SU-DHL-6 (cell line): ENCODE measurements at regions not wholly inside any gene's neighbourhood (a gene's known extent, or its start where the extent isn't known, plus 50 kb on each side); places are given as distances from the start of the nearest gene placed in this dataset.

ENCODE experiments used
- H2AFZ ChIP-seq: fragments of 200-600 bp; sonication (generic); 2 replicates; pipeline ENCODE4 v1.6.1; 2014; ENCODE audit warnings: low read depth, mild to moderate bottlenecking, moderate library complexity, mixed read lengths, antibody characterized with exemption, low read length; ENCODE audit not compliant: severe bottlenecking
- H3F3A ChIP-seq: fragments of 200-600 bp; shearing (Covaris generic); 2 replicates; pipeline ENCODE4 v1.6.0; 2016; ENCODE audit warnings: antibody characterized with exemption, mild to moderate bottlenecking; ENCODE audit not compliant: insufficient read depth
- H3K27ac ChIP-seq: fragments of 200-600 bp; sonication (generic); 2 replicates; pipeline ENCODE4 v1.5.1; 2016; ENCODE audit warnings: low read depth, mild to moderate bottlenecking, low read length, moderate library complexity, mixed read lengths
- H3K27me3 ChIP-seq: fragments of 200-600 bp; sonication (generic), shearing (Covaris generic); 2 replicates; pipeline ENCODE4 v1.6.0; 2014; ENCODE audit warnings: mild to moderate bottlenecking, low read length
- H3K36me3 ChIP-seq: fragments of 200-600 bp; sonication (generic); 2 replicates; pipeline ENCODE4 v1.6.1; 2014; ENCODE audit warnings: mild to moderate bottlenecking, low read length, mixed read lengths
- H3K4me2 ChIP-seq: fragments of 300-600, 200-600 bp; shearing (Covaris generic), sonication (generic); 2 replicates; pipeline ENCODE4 v1.6.0; 2014; ENCODE audit warnings: low read length, low read depth, mild to moderate bottlenecking; ENCODE audit not compliant: poor library complexity, severe bottlenecking
- H3K4me3 ChIP-seq: fragments of 200-600 bp; sonication (generic); 2 replicates; pipeline ENCODE4 v1.5.1; 2014; ENCODE audit warnings: antibody characterized with exemption, low read length, mild to moderate bottlenecking, mixed read lengths; ENCODE audit not compliant: insufficient read depth, poor library complexity, severe bottlenecking
- H3K79me2 ChIP-seq: fragments of 200-600 bp; sonication (generic); 2 replicates; pipeline ENCODE4 v1.6.1; 2014; ENCODE audit warnings: mild to moderate bottlenecking, low read length, moderate library complexity; ENCODE audit not compliant: insufficient read depth
- H3K9ac ChIP-seq: fragments of 200-600 bp; sonication (generic); 2 replicates; pipeline ENCODE4 v1.7.0; 2014; ENCODE audit warnings: mild to moderate bottlenecking, low read length
- H3K9me2 ChIP-seq: fragments of 200-600 bp; sonication (generic); replicated peaks from 2 replicates; pipeline ENCODE4 v1.6.1; 2014; ENCODE audit warnings: low read length; ENCODE audit not compliant: insufficient read depth
- H3K9me3 ChIP-seq: fragments of 200-600 bp; sonication (generic); 2 replicates; pipeline ENCODE4 v1.6.1; 2014; ENCODE audit warnings: low read length, mixed read lengths; ENCODE audit not compliant: insufficient read depth
- H4K20me1 ChIP-seq: fragments of 200-600 bp; sonication (generic); 2 replicates; pipeline ENCODE4 v1.6.1; 2014; ENCODE audit warnings: low read depth, mild to moderate bottlenecking, antibody characterized with exemption, low read length, moderate library complexity, mixed read lengths
- CTCF ChIP-seq: fragments of 200-600 bp; sonication (generic); IDR thresholded peaks from one replicate; pipeline ENCODE4 v1.5.1; 2017; ENCODE audit warnings: antibody characterized with exemption, mild to moderate bottlenecking, low read length, moderate library complexity; ENCODE audit not compliant: insufficient read depth, poor library complexity, severe bottlenecking
- EZH2phosphoT487 ChIP-seq: fragments of 200-600 bp; sonication (generic), shearing (Covaris generic); conservative IDR thresholded peaks from 2 replicates; pipeline ENCODE4 v1.6.1; 2018; ENCODE audit warnings: mild to moderate bottlenecking, antibody characterized with exemption, low read length, moderate library complexity, mixed read lengths

GRCh38 chr5:96014395-96014794, 52.7 kb upstream of the ELL2 start:
- no peaks in the 10 kb centered on the region for H3K9me3 ChIP-seq
- no peaks in the 10 kb centered on the region for H3K36me3 ChIP-seq
- H3K27me3 ChIP-seq: no peaks in the 10 kb centered on the region

GRCh38 chr5:96013254-96013653, 51.6 kb upstream of the ELL2 start:
- Histone ChIP-seq H3K27me3 (no peaks in the 10 kb centered on the region), H3K9ac (no peak overlapping the region), H3K4me3 (no peak overlapping the region), H3K36me3 (no peaks in the 10 kb centered on the region), H3K4me2 (no peak overlapping the region), H3F3A (no peaks in the 10 kb centered on the region), H3K9me3 (no peaks in the 10 kb centered on the region), H3K79me2 (no peaks in the 10 kb centered on the region), H2AFZ (no peak overlapping the region), H4K20me1 (no peaks in the 10 kb centered on the region), H3K9me2 (no peaks in the 10 kb centered on the region), H3K27ac (no peak overlapping the region)
- TF ChIP-seq CTCF: no peak
- TF ChIP-seq EZH2phosphoT487: no peak

More at GRCh38 chr5:96014395-96014794, 52.7 kb upstream of the ELL2 start:
- no peaks in the 10 kb centered on the region for H3K9me2 ChIP-seq
- no peaks in the 10 kb centered on the region for H3K79me2 ChIP-seq
- no peak overlapping the region for H3K4me2 ChIP-seq
- H3F3A ChIP-seq: no peaks in the 10 kb centered on the region
- H3K4me3 ChIP-seq: no peak overlapping the region
- no peak overlapping the region for H3K9ac ChIP-seq
- TF ChIP-seq CTCF (no peak), EZH2phosphoT487 (no peak)
- no peak overlapping the region for H3K27ac ChIP-seq
- no peak overlapping the region for H2AFZ ChIP-seq
- H4K20me1 ChIP-seq: no peaks in the 10 kb centered on the region

- Histone ChIP-seq H3K9ac (no peak overlapping the region), H3K36me3 (no peaks in the 10 kb centered on the region), H3K79me2 (no peaks in the 10 kb centered on the region), H3K9me2 (no peaks in the 10 kb centered on the region), H3K9me3 (no peaks in the 10 kb centered on the region), H3K27ac (no peak overlapping the region), H2AFZ (no peak overlapping the region), H3K27me3 (no peaks in the 10 kb centered on the region), H3K4me2 (no peak overlapping the region), H3F3A (no peaks in the 10 kb centered on the region), H4K20me1 (no peaks in the 10 kb centered on the region), H3K4me3 (no peak overlapping the region)
- TF ChIP-seq CTCF (no peak), EZH2phosphoT487 (no peak)
Observed at GRCh38 chr5:96012399-96012798, 50.7 kb upstream of the ELL2 start.
